ENCODE measurements at regions not wholly inside any gene's neighbourhood (a gene's known extent, or its start where the extent isn't known, plus 50 kb on each side); places are given as distances from the start of the nearest gene placed in this dataset.

DNA sequence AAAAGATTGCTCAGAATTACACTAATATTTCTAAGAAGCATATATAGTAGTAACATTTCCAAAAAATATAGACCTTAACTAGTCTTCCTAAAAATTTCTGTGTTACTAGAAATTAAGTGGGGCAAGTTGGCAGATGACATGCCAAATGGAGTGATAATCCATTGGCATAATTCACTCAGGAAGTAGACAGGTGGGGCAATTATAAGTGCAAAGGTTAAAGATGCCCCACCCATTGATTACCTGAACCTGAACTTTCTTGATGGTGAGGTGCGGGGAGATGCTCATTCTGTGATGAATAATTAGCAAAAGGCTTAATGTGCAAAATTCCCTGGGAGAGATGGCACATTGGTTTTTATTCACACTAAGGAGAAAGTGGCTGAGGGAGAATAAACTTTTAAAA, 145.8 kb upstream of the RASGEF1B start:
- TF ChIP-seq, protein P1, sequence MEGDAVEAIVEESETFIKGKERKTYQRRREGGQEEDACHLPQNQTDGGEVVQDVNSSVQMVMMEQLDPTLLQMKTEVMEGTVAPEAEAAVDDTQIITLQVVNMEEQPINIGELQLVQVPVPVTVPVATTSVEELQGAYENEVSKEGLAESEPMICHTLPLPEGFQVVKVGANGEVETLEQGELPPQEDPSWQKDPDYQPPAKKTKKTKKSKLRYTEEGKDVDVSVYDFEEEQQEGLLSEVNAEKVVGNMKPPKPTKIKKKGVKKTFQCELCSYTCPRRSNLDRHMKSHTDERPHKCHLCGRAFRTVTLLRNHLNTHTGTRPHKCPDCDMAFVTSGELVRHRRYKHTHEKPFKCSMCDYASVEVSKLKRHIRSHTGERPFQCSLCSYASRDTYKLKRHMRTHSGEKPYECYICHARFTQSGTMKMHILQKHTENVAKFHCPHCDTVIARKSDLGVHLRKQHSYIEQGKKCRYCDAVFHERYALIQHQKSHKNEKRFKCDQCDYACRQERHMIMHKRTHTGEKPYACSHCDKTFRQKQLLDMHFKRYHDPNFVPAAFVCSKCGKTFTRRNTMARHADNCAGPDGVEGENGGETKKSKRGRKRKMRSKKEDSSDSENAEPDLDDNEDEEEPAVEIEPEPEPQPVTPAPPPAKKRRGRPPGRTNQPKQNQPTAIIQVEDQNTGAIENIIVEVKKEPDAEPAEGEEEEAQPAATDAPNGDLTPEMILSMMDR (conservative IDR thresholded peaks at IDR 0.05) = no peak
- H3K27ac ChIP-seq = no peak overlapping the region

DNA sequence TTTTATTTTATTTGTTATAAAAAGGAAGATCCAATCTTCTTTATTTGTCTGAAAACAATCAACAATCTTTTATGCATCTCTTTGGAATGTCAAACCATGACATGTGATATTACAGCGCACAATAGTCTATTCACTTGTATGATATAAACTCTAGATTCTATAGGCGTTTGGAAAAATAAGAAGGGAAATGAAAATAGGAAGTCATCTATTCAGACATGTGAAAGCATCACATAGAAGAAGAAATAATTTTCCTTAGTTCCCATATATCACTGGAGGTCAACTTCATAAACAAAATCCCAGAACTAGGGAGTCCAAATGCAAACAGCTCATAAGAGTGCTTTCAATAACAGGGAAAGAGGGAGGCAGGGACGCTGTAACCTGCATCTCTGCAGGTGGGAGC, 139.5 kb upstream of the RASGEF1B start:
- TF ChIP-seq, protein P1 (conservative IDR thresholded peaks at IDR 0.05) = no peak
- H3K27ac ChIP-seq = no peak overlapping the region

DNA sequence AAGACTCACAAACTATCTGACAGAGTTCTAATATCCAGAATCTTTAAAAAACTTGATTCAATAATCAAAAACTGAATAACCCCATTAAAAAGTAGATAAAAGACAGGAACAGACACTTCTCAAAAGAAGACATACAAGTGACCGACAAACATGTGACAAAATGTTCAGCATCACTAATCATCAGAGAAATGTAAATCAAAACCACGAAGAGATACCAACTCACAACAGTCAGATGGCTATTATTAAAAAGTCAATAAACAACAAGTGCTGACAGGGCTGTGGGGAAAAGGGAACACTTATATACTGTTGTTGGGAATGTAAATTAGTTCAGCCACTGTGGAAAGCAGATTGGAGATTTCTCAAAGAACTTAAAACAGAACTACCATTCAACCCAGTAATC, 138.1 kb upstream of the RASGEF1B start:
- TF ChIP-seq, protein P1 (conservative IDR thresholded peaks at IDR 0.05) = no peak
- no peak overlapping the region for H3K27ac ChIP-seq

DNA sequence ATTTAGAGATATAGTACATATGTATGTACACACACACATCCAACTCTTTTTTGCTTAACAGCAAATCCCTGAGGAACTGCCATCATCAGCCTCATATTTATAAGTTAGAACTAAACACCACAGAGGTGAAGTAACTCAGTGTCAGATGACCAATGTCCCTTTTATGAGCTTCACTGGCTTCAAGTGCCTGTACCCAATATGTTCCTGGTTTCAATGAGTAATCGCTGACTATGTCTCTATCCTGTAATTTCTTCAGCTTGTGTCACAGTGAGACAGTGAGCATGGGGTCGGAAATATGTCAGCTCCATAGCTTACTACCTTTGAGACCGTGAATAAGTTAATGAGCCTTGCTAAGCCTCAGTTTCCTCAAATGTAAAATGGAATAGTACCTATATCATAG, 136.2 kb upstream of the RASGEF1B start:
- TF ChIP-seq, protein P1 (conservative IDR thresholded peaks at IDR 0.05) = no peak

DNA sequence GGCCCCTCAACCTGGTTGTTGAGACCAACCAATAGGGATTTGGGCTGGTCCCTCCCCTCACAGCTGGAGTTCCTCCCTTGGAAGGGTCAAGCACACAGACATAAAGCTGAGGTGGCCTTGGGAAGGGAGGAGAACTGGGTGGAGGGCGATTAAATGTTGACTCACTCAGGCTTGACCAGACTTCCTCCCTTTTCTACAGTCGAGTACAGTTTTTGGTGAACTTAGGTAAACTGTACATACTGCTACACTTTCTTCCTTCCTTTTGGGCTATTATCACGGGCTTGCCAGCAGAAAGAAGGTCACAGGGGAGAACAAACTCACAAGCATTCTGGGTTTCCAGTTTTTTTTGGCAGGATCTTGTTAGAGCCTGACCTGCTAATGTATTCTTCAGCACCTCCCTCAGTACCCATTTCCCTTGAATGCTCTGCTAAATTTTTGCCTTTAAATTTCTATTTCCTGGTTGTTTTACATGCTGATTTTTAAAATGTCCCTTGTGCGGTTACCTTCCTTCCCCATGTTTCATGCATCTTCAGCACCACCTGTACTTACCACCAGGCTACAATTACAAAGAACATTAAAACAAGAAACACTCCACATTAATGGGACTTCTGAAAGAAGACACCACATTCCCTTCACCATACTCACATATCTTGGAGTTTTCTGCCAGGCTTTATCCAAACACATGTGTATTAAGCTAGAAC, 135.2 kb upstream of the RASGEF1B start:
- TF ChIP-seq, protein P1 (conservative IDR thresholded peaks at IDR 0.05) = no peak
- H3K27ac ChIP-seq = no peak overlapping the region

More for the DNA sequence above, 136.2 kb upstream of the RASGEF1B start:
- H3K27ac ChIP-seq = no peak overlapping the region

DNA sequence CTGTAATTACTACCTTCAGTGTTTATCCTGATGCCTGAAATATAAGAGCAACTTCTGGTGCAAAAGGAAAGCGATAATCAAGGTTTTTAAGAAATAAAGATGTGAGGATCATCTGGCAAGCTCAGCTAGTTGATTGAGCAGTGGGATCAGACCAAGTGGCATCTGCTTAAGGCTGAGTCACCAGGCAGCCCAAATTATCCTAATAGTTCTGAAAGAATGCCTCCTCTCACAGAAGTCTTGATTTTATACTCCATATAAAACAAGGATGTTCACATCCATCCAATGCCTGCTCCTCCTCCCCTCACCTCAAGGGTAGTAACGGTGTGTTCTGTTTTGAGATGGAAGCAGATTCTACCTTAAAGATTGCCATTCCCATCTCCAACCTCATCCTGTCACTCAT, 134.5 kb upstream of the RASGEF1B start:
- TF ChIP-seq, protein P1 (conservative IDR thresholded peaks at IDR 0.05) = no peak

DNA sequence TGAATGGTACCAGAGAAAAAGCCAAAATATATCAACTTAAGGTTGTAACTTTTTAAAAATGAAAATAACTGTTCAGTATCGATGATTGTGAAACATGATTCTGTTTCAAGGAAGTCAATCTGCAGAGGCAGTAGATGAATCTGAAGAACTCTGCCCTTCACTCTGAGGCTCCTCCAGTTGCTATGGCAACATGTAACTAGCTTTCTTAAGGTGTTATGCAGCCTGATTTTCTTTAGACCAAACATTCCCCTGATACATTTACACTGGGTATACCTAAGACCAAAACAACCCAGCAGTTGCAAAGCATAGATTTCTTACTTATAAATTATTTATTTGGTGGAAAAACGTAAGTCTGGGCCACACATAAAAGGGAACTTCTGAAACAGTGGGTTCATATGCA, 133.6 kb upstream of the RASGEF1B start:
- no peak overlapping the region for H3K27ac ChIP-seq
- TF ChIP-seq, protein P1 (conservative IDR thresholded peaks at IDR 0.05) = no peak

More for the DNA sequence above, 134.5 kb upstream of the RASGEF1B start:
- H3K27ac ChIP-seq = no peak overlapping the region

Measured in VCaP (cell line).